ENCODE measurements at regions not wholly inside any gene's neighbourhood (a gene's known extent, or its start where the extent isn't known, plus 50 kb on each side); places are given as distances from the start of the nearest gene placed in this dataset.

GRCh38 chr2:58709687-58710354 lies 468.7 kb upstream of the FANCL start:
- TF ChIP-seq GATA2 (IDR thresholded peaks at IDR 0.05; ENCODE audit: low read depth, low read length) (no peak), GATA3 (IDR thresholded peaks at IDR 0.05; ENCODE audit: low read depth, low read length) (no peak)
